PC-9 (cell line): ENCODE measurements at regions not wholly inside any gene's neighbourhood (a gene's known extent, or its start where the extent isn't known, plus 50 kb on each side); places are given as distances from the start of the nearest gene placed in this dataset.

Experiments
- BruUV-seq: library from RNA; stranded (reverse); fragments of 400-500 nt; replicated peaks from 2 replicates; lab custom pipeline; 2021; lab: Mats Ljungman, UMichigan
- CTCF ChIA-PET: fragments of 300-600 bp; sonication (Branson Sonifier 250); formaldehyde crosslinking; loops from one replicate; lab custom pipeline; 2022; ENCODE audit warnings: antibody characterized with exemption; lab: Charles Lee
- POLR2A ChIA-PET: fragments of 300-600 bp; sonication (Branson Sonifier 250); formaldehyde crosslinking; loops from one replicate; lab custom pipeline; 2022; ENCODE audit warnings: antibody characterized with exemption; ENCODE audit not compliant: unreplicated experiment; lab: Charles Lee
- DNase-seq, 2 experiments: peaks; one replicate each; pipeline versions ENCODE4 v3.0.0 to v3.0.0-alpha.2; 2015 to 2022; ENCODE audit warnings: mixed read lengths in 1 of 2
- H2AFZ ChIP-seq: fragments of 200-600 bp; sonication (generic); 2 replicates; pipeline ENCODE4 v1.8.1; 2017; ENCODE audit warnings: antibody characterized with exemption
- H3F3A ChIP-seq: fragments of 200-600 bp; sonication (generic); 2 replicates; pipeline ENCODE4 v1.8.1; 2017; ENCODE audit warnings: antibody characterized with exemption, mild to moderate bottlenecking, low read depth; ENCODE audit not compliant: insufficient read depth
- H3K27ac ChIP-seq: fragments of 200-600 bp; sonication (generic); 2 replicates; pipeline ENCODE4 v1.6.1; 2016; ENCODE audit warnings: mixed run types
- H3K27me3 ChIP-seq: fragments of 200-600 bp; sonication (generic); 2 replicates; pipeline ENCODE4 v1.6.1; 2016; ENCODE audit warnings: low read depth, mixed run types; ENCODE audit not compliant: insufficient read depth
- H3K36me3 ChIP-seq: fragments of 200-600 bp; sonication (generic); 2 replicates; pipeline ENCODE4 v1.6.1; 2016; ENCODE audit warnings: low read depth, mixed run types
- H3K4me1 ChIP-seq: fragments of 200-600 bp; sonication (generic); replicated peaks from 2 replicates; pipeline ENCODE4 v1.6.1; 2016; ENCODE audit warnings: mixed run types; ENCODE audit not compliant: insufficient read depth
- H3K4me2 ChIP-seq: fragments of 200-600 bp; sonication (generic); 2 replicates; pipeline ENCODE4 v1.6.1; 2017; ENCODE audit warnings: mixed run types
- H3K4me3 ChIP-seq: fragments of 200-600 bp; sonication (generic); 2 replicates; pipeline ENCODE4 v1.6.1; 2016; ENCODE audit warnings: mixed run types
- H3K79me2 ChIP-seq: fragments of 200-600 bp; sonication (generic); 2 replicates; pipeline ENCODE4 v1.6.1; 2017; ENCODE audit warnings: low read depth, mixed run types
- H3K9me2 ChIP-seq: fragments of 200-600 bp; sonication (generic); 2 replicates; pipeline ENCODE4 v1.8.1; 2017; ENCODE audit warnings: mild to moderate bottlenecking; ENCODE audit not compliant: insufficient read depth
- H3K9me3 ChIP-seq: fragments of 200-600 bp; sonication (generic); 2 replicates; pipeline ENCODE4 v1.8.1; 2016; ENCODE audit warnings: low read depth; ENCODE audit not compliant: insufficient read depth
- H4K20me1 ChIP-seq: fragments of 200-600 bp; sonication (generic); 2 replicates; pipeline ENCODE4 v1.8.1; 2017; ENCODE audit not compliant: insufficient read depth
- EZH2 ChIP-seq: fragments of 200-600 bp; sonication (generic); IDR thresholded peaks from 2 replicates; pipeline ENCODE4 v1.8.0; 2017; ENCODE audit warnings: antibody characterized with exemption, low read depth
- intact Hi-C: fragments of 100-400 bp; cut with micrococcal nuclease; formaldehyde crosslinking; loops from one replicate; pipeline ENCODE4 v1.10.0; 2022; ENCODE audit not compliant: unreplicated experiment
- TF ChIP-seq, protein P1 (sequence below): fragments of 200-600 bp; sonication (generic); conservative IDR thresholded peaks from 2 replicates; pipeline ENCODE4 v1.6.1; 2017; ENCODE audit warnings: mixed run types, antibody characterized with exemption, mild to moderate bottlenecking, moderate library complexity

DNA sequence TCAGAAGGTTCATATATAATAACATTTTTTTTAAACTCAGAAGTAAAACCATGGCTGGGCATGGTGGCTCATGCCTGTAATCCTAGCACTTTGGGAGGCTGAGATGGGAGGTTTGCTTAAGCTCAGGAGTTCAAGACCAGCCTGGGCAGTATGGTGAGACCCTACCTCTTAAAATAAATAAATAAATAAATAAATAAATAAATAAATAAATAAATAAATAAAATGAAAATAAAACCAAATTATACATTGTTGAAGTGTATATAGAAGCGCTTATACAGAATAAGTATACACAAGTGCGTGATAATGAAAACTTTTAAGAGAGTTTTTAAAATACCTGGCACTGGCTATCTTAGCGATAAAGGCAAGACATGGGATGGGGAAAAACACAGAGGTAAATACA, 71.6 kb downstream of the OR2B2 start:
- Histone ChIP-seq H3K9me3 (no peaks in the 10 kb centered on the region), H3K27me3 (no peaks in the 10 kb centered on the region), H3K4me3 (no peak overlapping the region), H3K36me3 (no peaks in the 10 kb centered on the region), H4K20me1 (no peaks in the 10 kb centered on the region), H3F3A (peaks cover 13% of the 10 kb centered on the region; the same call in 1 of the 2 replicates), H3K27ac (no peak overlapping the region), H2AFZ (no peak overlapping the region), H3K4me1 (no peaks in the 10 kb centered on the region), H3K79me2 (no peaks in the 10 kb centered on the region), H3K9me2 (no peaks in the 10 kb centered on the region), H3K4me2 (peak overlapping the region; percentile 69)
- intact Hi-C loops: no loop called here
- DNase-seq: no peak
- POLR2A ChIA-PET: no interaction called here
- TF ChIP-seq, protein P1, sequence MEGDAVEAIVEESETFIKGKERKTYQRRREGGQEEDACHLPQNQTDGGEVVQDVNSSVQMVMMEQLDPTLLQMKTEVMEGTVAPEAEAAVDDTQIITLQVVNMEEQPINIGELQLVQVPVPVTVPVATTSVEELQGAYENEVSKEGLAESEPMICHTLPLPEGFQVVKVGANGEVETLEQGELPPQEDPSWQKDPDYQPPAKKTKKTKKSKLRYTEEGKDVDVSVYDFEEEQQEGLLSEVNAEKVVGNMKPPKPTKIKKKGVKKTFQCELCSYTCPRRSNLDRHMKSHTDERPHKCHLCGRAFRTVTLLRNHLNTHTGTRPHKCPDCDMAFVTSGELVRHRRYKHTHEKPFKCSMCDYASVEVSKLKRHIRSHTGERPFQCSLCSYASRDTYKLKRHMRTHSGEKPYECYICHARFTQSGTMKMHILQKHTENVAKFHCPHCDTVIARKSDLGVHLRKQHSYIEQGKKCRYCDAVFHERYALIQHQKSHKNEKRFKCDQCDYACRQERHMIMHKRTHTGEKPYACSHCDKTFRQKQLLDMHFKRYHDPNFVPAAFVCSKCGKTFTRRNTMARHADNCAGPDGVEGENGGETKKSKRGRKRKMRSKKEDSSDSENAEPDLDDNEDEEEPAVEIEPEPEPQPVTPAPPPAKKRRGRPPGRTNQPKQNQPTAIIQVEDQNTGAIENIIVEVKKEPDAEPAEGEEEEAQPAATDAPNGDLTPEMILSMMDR: no peak
- no peak for TF ChIP-seq EZH2
- no TSS peak for BruUV-seq
- CTCF ChIA-PET: no interaction called here

DNA sequence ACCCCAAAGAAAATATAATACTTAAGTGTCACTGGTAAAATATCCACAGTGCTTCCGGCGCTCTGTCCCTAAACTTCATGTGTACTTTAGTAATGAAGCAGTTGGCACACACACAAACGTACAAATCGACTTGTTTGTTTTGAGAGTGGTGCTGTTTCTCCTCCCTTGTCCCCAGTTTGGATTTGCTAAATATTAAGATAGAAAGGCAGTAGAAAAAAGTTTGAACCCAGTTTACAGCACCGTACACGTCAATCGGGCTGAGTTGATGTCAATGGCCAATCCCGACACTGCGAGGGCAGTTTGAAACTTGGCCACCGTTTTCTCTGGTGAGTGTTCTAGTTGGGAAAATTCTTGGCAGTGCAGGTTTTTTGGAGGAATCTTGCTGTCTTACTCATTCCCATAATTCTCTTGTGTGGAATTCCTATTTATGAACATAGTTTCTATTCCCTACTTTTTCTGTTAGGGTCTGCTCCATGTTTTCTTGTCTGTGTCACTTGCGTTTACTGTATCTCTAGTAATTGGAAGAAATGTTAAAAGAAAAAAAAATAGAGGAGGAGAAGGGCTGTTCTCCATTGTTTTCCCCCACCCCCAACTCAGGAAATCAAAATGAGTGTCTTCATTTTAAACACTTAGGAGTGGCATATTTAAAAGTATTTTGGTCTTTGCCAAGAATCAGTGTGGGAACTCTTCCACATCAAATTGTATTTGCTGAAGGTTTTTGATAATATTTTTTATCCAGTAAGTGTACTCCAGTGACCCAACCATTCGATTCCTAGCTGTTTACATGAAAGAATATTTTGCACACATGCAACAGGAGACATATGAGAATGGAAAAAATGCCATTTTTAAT, 72.3 kb downstream of the OR2B2 start:
- no TSS peak for BruUV-seq
- H3K4me3 ChIP-seq: peak overlapping the region; percentile 58; the same call in 1 of the 2 replicates
- no peaks in the 10 kb centered on the region for H4K20me1 ChIP-seq
- peak overlapping the region; percentile 69 for H3K4me2 ChIP-seq
- H3F3A ChIP-seq: peaks cover 13% of the 10 kb centered on the region; the same call in 1 of the 2 replicates
- H2AFZ ChIP-seq: peak overlapping the region; percentile 69; the same call in 1 of the 2 replicates
- H3K9me2 ChIP-seq: no peaks in the 10 kb centered on the region
- no peaks in the 10 kb centered on the region for H3K27me3 ChIP-seq
- no peaks in the 10 kb centered on the region for H3K79me2 ChIP-seq
- H3K27ac ChIP-seq: peak overlapping the region; percentile 87
- H3K9me3 ChIP-seq: no peaks in the 10 kb centered on the region
- POLR2A ChIA-PET: interaction anchor here (0.7 kb wide), 1 partner anchor 32 kb away, joined by 5 read pairs; a partner anchor contains a TSS
- intact Hi-C loops: loop anchor here (2.0 to 10.0 kb wide), 2 partner anchors 25 to 1815 kb away; a partner anchor contains a TSS
- TF ChIP-seq, protein P1: no peak
- no peak for TF ChIP-seq EZH2
- CTCF ChIA-PET: no interaction called here
- H3K36me3 ChIP-seq: no peaks in the 10 kb centered on the region
- DNase-seq: no peak
- no peaks in the 10 kb centered on the region for H3K4me1 ChIP-seq

DNA sequence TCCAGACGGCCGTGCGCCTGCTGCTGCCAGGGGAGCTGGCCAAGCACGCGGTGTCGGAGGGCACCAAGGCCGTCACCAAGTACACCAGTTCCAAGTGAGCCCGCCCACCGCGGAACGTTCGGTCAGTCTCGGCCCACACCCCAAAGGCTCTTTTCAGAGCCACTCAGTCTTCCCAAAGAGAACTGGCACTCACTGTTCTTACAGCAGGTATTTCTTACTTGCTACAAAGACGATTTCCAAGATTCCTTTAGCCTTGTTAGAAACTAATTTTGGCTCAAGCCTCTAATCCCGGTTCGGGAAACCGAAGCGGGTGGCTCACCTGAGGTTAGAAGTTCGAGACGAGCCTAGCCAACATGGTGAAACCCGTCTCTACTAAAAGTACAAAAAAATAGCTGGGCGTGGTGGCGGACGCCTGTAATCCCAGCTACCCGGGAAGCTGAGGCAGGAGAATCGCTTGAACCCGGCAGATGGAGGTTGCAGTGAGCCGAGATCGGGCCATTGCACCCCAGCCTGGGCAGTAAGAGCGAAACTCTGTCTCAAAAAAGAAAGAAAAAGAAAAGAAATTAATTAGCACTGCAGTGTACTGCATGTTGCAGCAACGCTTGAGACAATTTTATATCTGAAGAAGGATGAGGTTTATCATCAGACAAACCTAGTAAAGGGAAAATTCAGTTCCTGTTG, 73.1 kb downstream of the OR2B2 start:
- H3F3A ChIP-seq: peaks cover 13% of the 10 kb centered on the region; the same call in 1 of the 2 replicates
- ChIA-PET CTCF (no interaction called here), POLR2A (interaction anchor here (0.6 to 2.8 kb wide), 10 partner anchors 23 to 54 kb away, joined by 3 to 47 read pairs (median 8); a partner anchor contains a TSS)
- H3K4me2 ChIP-seq: peak overlapping the region; percentile 69
- peak overlapping the region; percentile 58; the same call in 1 of the 2 replicates for H3K4me3 ChIP-seq
- no peak for DNase-seq
- H4K20me1 ChIP-seq: no peaks in the 10 kb centered on the region
- TF ChIP-seq EZH2: no peak
- TF ChIP-seq, protein P1: no peak
- H3K27ac ChIP-seq: peak overlapping the region; percentile 87
- H3K9me2 ChIP-seq: no peaks in the 10 kb centered on the region
- H3K4me1 ChIP-seq: no peaks in the 10 kb centered on the region
- H3K79me2 ChIP-seq: no peaks in the 10 kb centered on the region
- no peaks in the 10 kb centered on the region for H3K27me3 ChIP-seq
- no TSS peak for BruUV-seq
- H3K36me3 ChIP-seq: no peaks in the 10 kb centered on the region
- intact Hi-C loops: loop anchor here (2.0 to 10.0 kb wide), 2 partner anchors 26 to 1814 kb away; a partner anchor contains a TSS
- no peaks in the 10 kb centered on the region for H3K9me3 ChIP-seq
- H2AFZ ChIP-seq: peak overlapping the region; percentile 69
